GM21423 (cell line): ENCODE measurements at regions not wholly inside any gene's neighbourhood (a gene's known extent, or its start where the extent isn't known, plus 50 kb on each side); places are given as distances from the start of the nearest gene placed in this dataset.

Experiments used
- ATAC-seq: cut with Tn5 transposase; IDR thresholded peaks from one replicate; pipeline ENCODE4 v1.9.1; 2021; ENCODE audit warnings: mild to moderate bottlenecking, moderate library complexity; ENCODE audit not compliant: unreplicated experiment

GRCh38 chr21:38965910-38966504 is 160.3 kb downstream of the ETS2 start:
- ATAC-seq, result no peak

DNA sequence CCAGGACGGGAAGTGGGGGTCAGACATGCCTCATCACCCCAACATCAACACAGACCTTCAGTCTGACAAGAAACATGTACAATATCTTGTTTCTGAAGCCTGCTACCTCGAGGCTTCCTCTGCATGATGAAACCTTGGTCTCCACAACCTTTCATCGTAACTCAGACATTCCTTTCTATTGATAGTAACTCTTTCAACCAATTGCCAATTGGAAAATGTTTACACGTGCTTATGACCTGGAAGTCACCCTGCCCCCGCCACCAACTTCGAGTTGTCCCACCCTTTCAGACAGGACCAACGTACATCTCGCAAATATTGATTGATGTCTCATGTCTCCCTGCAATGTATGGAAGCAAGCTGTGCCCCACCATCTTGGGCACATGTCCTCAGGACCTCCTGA is 159.5 kb downstream of the ETS2 start:
- no peak for ATAC-seq

GRCh38 chr21:38963006-38963405 is 157.3 kb downstream of the ETS2 start:
- ATAC-seq, result no peak

GRCh38 chr21:38960251-38960650 is 154.5 kb downstream of the ETS2 start:
- no peak for ATAC-seq

DNA sequence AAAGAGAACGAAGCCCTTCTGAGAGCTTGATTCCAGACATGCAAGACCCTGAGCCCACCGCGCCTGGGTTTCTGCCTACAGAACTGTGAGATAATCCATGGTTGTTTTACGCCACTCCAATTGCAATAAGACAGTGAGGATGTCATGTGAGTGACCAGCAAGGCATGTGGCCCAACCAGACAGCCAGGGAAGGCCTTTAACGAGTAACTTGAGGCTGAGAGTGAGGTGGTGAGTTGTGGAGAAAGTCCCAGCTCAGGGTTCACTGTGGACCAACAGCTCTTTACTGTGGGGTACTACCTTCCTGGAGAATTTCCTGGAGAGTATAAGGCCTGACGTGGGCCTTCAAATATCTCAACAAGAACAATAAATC is 153.9 kb downstream of the ETS2 start:
- ATAC-seq, result no peak

- no peak for ATAC-seq
Measured at GRCh38 chr21:38958940-38959691, 153.4 kb downstream of the ETS2 start.

GRCh38 chr21:38958323-38958705 is 152.6 kb downstream of the ETS2 start:
- no peak for ATAC-seq

GRCh38 chr21:38957575-38958322 is 152.0 kb downstream of the ETS2 start:
- ATAC-seq, result no peak

GRCh38 chr21:38956856-38957571 is 151.3 kb downstream of the ETS2 start:
- ATAC-seq, result no peak

- ATAC-seq, result no peak
Measured at GRCh38 chr21:38956521-38956855, 150.8 kb downstream of the ETS2 start.

GRCh38 chr21:38956007-38956406 is 150.3 kb downstream of the ETS2 start:
- ATAC-seq, result no peak

DNA sequence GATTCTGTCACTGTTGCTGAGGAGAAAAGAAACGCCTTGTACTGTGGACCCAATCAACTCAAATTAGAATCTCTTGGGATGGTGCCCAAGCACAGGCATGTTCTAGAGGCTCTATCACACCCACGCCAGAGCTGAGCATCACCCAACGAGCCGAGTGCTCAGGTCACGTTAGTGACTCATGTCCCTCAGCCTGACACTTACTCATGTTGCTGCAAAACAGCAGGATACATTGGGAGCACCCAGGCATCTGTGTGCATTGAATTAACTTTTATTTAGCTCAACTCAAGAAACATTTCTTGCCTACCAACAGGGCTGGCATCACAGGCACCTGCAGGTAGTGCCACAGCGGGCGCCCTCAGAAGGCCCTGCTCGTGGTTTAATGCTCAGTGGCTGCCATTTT is 149.8 kb downstream of the ETS2 start:
- ATAC-seq, result no peak

DNA sequence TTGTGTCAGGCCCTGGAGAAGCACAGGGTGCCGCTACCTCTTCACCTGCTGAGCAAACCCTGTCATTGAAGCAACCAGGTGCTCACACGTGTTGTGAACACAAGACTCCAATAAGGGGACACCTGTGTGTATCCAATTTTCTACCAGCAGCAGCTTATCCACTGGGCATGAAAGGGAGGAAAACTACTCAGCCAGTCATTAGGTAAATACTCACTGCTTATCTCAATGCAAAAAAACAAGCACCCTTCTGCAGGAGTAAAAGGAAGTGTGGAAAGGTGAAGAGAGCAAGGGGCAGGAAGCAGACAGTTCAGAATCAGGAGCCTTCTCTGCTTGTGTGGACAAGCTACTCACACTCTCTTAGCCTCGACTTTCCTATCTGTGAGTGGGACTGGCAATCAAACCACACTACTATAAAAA is 148.9 kb downstream of the ETS2 start:
- no peak for ATAC-seq

DNA sequence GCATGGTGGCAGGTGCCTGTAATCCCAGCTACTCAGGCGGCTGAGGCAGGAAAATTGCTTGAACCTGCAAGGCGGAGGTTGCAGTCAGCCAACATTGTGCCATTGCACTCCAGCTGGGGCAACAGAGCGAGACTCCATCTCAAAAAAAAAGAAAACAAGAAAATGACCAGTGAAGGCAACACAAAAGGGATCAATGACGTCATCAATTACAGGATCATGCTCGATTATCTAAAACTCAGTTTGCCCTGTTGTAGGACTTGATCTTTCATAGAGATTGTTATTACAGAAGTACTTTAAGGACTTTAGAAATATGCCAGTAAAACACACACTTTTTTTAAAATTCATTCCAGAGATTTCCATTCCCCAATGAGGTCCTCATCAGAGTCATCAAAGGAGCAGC is 147.8 kb downstream of the ETS2 start:
- ATAC-seq, result no peak

GRCh38 chr21:38952890-38953289 is 147.2 kb downstream of the ETS2 start:
- no peak for ATAC-seq

- no peak for ATAC-seq
Measured at GRCh38 chr21:38951095-38951730, 145.5 kb downstream of the ETS2 start.

- ATAC-seq, result no peak
Measured at GRCh38 chr21:38950435-38951094, 144.8 kb downstream of the ETS2 start.

GRCh38 chr21:38949070-38949380 is 143.3 kb downstream of the ETS2 start:
- no peak for ATAC-seq

DNA sequence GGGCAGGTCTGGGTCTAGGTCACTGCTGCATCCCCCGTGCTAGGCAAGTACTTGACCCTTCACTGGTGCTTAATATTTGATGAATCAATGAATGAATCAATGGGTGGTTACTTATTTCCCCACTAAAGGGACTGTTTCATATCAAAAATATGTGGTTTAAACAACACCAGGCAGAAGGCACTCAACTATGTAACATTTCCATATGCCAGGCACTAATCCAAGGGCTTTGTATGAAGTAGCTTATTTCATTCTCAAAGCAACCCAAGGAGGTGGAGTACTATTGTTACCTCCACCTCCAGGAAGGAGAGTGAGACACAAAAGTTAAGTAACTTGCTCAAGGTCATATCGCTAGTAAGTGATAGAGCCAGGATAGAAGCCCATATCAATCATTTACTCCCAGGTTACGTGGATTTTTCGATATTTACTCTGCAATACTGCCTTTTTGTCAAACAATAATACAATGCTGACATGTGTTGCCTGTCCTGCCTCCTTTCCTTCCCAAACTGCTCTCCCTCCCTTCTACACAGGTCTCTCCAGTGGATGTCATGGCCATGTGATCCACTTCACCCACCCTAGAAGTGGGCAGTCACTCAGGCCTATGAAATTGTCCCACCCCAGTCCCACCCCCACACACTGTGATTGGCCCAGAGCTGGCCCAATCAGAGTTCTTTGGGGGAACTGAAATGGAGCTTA is 142.8 kb downstream of the ETS2 start:
- no peak for ATAC-seq

GRCh38 chr21:38945545-38946245 is 140.0 kb downstream of the ETS2 start:
- no peak for ATAC-seq
